ENCODE measurements at regions not wholly inside any gene's neighbourhood (a gene's known extent, or its start where the extent isn't known, plus 50 kb on each side); places are given as distances from the start of the nearest gene placed in this dataset.

- in situ Hi-C loops (cut with MboI; ENCODE audit: low pct_unique_long_range_greater_than_20kb in 2 of 9, low sequenced_read_pairs in 9 of 9, unreplicated experiment in 9 of 9) = no loop called here
- H3K4me3 ChIP-seq = no peak overlapping the region
- peak overlapping the region in 1 of 2 donors; percentile 42 for H3K27ac ChIP-seq
- H3K4me1 ChIP-seq (replicated peaks in 1 of 2) = peaks cover 30 to 48% of the 10 kb centered on the region in 2 donors
- 5 to 77% (median 23%) methylated on average over 1 to 4 of the region's 6 CpGs; no CpG with 5 or more reads in 2 of the 10 experiments for whole genome bisulfite sequencing, 10 experiments
- ATAC-seq (replicated peaks in 6 of 8) = peak; percentile 18 to 75 (median 55)
Measured at GRCh38 chr9:79300068-79300467, 271.7 kb upstream of the TLE4 start.

GRCh38 chr9:79301085-79301484 lies 270.7 kb upstream of the TLE4 start:
- no peak overlapping the region for H3K27ac ChIP-seq
- in situ Hi-C loops (cut with MboI; ENCODE audit: low pct_unique_long_range_greater_than_20kb in 2 of 9, low sequenced_read_pairs in 9 of 9, unreplicated experiment in 9 of 9) = no loop called here
- peaks cover 30 to 46% of the 10 kb centered on the region in 2 donors for H3K4me1 ChIP-seq (replicated peaks in 1 of 2)
- WGBS, 10 experiments = 0 to 50% (median 3%) methylated on average over 1 to 2 of the region's 2 CpGs
- ATAC-seq (replicated peaks in 6 of 8) = peak in 5 of 8 experiments; percentile 65 to 74 (median 67)
- H3K4me3 ChIP-seq = no peak overlapping the region

GRCh38 chr9:79301551-79302391 lies 270.0 kb upstream of the TLE4 start:
- H3K4me3 ChIP-seq = no peak overlapping the region

GRCh38 chr9:79302569-79302968 lies 269.2 kb upstream of the TLE4 start:
- in situ Hi-C loops (cut with MboI; ENCODE audit: low pct_unique_long_range_greater_than_20kb in 2 of 9, low sequenced_read_pairs in 9 of 9, unreplicated experiment in 9 of 9) = no loop called here
- H3K4me3 ChIP-seq = no peak overlapping the region
- WGBS, 10 experiments = 29 to 95% (median 85%) methylated on average over 1 to 4 of the region's 4 CpGs

More at GRCh38 chr9:79301551-79302391, 270.0 kb upstream of the TLE4 start:
- in situ Hi-C loops (cut with MboI; ENCODE audit: low pct_unique_long_range_greater_than_20kb in 2 of 9, low sequenced_read_pairs in 9 of 9, unreplicated experiment in 9 of 9) = no loop called here
- peaks cover 30 to 46% of the 10 kb centered on the region in 2 donors for H3K4me1 ChIP-seq (replicated peaks in 1 of 2)
- 30 to 72% (median 42%) methylated on average over 2 to 7 of the region's 8 CpGs for WGBS, 10 experiments
- ATAC-seq (replicated peaks in 6 of 8) = peak in 6 of 8 experiments; percentile 71 to 88 (median 80)
- no peak overlapping the region for H3K27ac ChIP-seq

GRCh38 chr9:79308012-79308411 lies 263.8 kb upstream of the TLE4 start:
- no peak overlapping the region for H3K4me3 ChIP-seq
- peaks cover 4 to 9% of the 10 kb centered on the region in 2 donors for H3K4me1 ChIP-seq (replicated peaks in 1 of 2)
- in situ Hi-C loops (cut with MboI; ENCODE audit: low pct_unique_long_range_greater_than_20kb in 2 of 9, low sequenced_read_pairs in 9 of 9, unreplicated experiment in 9 of 9) = no loop called here
- ATAC-seq (replicated peaks in 6 of 8) = no peak
- WGBS, 10 experiments = 0 to 100% (median 90%) methylated on average over 1 to 5 of the region's 6 CpGs; no CpG with 5 or more reads in 5 of the 10 experiments
- no peak overlapping the region for H3K27ac ChIP-seq

More at GRCh38 chr9:79302569-79302968, 269.2 kb upstream of the TLE4 start:
- no peak for ATAC-seq (replicated peaks in 6 of 8)
- Histone ChIP-seq H3K4me1 (replicated peaks in 1 of 2) (peaks cover 30 to 46% of the 10 kb centered on the region in 2 donors), H3K27ac (no peak overlapping the region)

- no peak for ATAC-seq (replicated peaks in 6 of 8)
- no peaks in the 10 kb centered on the region for H3K4me1 ChIP-seq (replicated peaks in 1 of 2)
- no peak overlapping the region for H3K27ac ChIP-seq
- in situ Hi-C loops (cut with MboI; ENCODE audit: low pct_unique_long_range_greater_than_20kb in 2 of 9, low sequenced_read_pairs in 9 of 9, unreplicated experiment in 9 of 9) = no loop called here
- WGBS, 10 experiments = 60 to 88% (median 60%) methylated on average over 1 to 9 of the region's 13 CpGs; no CpG with 5 or more reads in 5 of the 10 experiments
- no peak overlapping the region for H3K4me3 ChIP-seq
Measured at GRCh38 chr9:79312686-79313421, 258.9 kb upstream of the TLE4 start.

GRCh38 chr9:79325501-79325900 lies 246.3 kb upstream of the TLE4 start:
- WGBS, 10 experiments = 10 to 100% (median 76%) methylated on average over 2 to 3 of the region's 3 CpGs; no CpG with 5 or more reads in 2 of the 10 experiments
- no peak for ATAC-seq (replicated peaks in 6 of 8)
- no peaks in the 10 kb centered on the region for H3K4me1 ChIP-seq (replicated peaks in 1 of 2)
- H3K4me3 ChIP-seq = no peak overlapping the region
- H3K27ac ChIP-seq = no peak overlapping the region
- in situ Hi-C loops (cut with MboI; ENCODE audit: low pct_unique_long_range_greater_than_20kb in 2 of 9, low sequenced_read_pairs in 9 of 9, unreplicated experiment in 9 of 9) = no loop called here

GRCh38 chr9:79329861-79330260 lies 241.9 kb upstream of the TLE4 start:
- Histone ChIP-seq H3K4me1 (replicated peaks in 1 of 2) (peaks cover 0 to 2% of the 10 kb centered on the region in 2 donors), H3K27ac (no peak overlapping the region), H3K4me3 (no peak overlapping the region)
- in situ Hi-C loops (cut with MboI; ENCODE audit: low pct_unique_long_range_greater_than_20kb in 2 of 9, low sequenced_read_pairs in 9 of 9, unreplicated experiment in 9 of 9) = no loop called here
- WGBS, 10 experiments = 0 to 100% (median 89%) methylated on average over 1 of the region's 1 CpG; no CpG with 5 or more reads in 3 of the 10 experiments
- ATAC-seq (replicated peaks in 6 of 8) = no peak

- no peak overlapping the region for H3K4me3 ChIP-seq
- in situ Hi-C loops (cut with MboI; ENCODE audit: low pct_unique_long_range_greater_than_20kb in 2 of 9, low sequenced_read_pairs in 9 of 9, unreplicated experiment in 9 of 9) = no loop called here
- 0 to 85% (median 70%) methylated on average over 1 to 5 of the region's 6 CpGs; no CpG with 5 or more reads in 4 of the 10 experiments for WGBS, 10 experiments
- peak in 4 of 8 experiments; percentile 26 to 42 (median 41) for ATAC-seq (replicated peaks in 6 of 8)
- peaks cover 0 to 2% of the 10 kb centered on the region in 2 donors for H3K4me1 ChIP-seq (replicated peaks in 1 of 2)
- no peak overlapping the region for H3K27ac ChIP-seq
Measured at GRCh38 chr9:79334001-79334400, 237.8 kb upstream of the TLE4 start.

GRCh38 chr9:79334711-79335110 lies 237.1 kb upstream of the TLE4 start:
- no peak for ATAC-seq (replicated peaks in 6 of 8)
- H3K4me1 ChIP-seq (replicated peaks in 1 of 2) = peaks cover 0 to 2% of the 10 kb centered on the region in 2 donors
- in situ Hi-C loops (cut with MboI; ENCODE audit: low pct_unique_long_range_greater_than_20kb in 2 of 9, low sequenced_read_pairs in 9 of 9, unreplicated experiment in 9 of 9) = no loop called here
- H3K27ac ChIP-seq = no peak overlapping the region
- 0 to 100% (median 79%) methylated on average over 1 of the region's 1 CpG; no CpG with 5 or more reads in 2 of the 10 experiments for WGBS, 10 experiments
- H3K4me3 ChIP-seq = no peak overlapping the region

GRCh38 chr9:79335987-79336386 lies 235.8 kb upstream of the TLE4 start:
- Histone ChIP-seq H3K27ac (no peak overlapping the region), H3K4me3 (no peak overlapping the region), H3K4me1 (replicated peaks in 1 of 2) (peaks cover 0 to 2% of the 10 kb centered on the region in 2 donors)
- in situ Hi-C loops (cut with MboI; ENCODE audit: low pct_unique_long_range_greater_than_20kb in 2 of 9, low sequenced_read_pairs in 9 of 9, unreplicated experiment in 9 of 9) = no loop called here
- ATAC-seq (replicated peaks in 6 of 8) = no peak
- no CpG with 5 or more reads among the region's 1 CpG for WGBS, 10 experiments

GRCh38 chr9:79341561-79341960 lies 230.2 kb upstream of the TLE4 start:
- Histone ChIP-seq H3K27ac (no peak overlapping the region), H3K4me3 (no peak overlapping the region), H3K4me1 (replicated peaks in 1 of 2) (no peaks in the 10 kb centered on the region)
- in situ Hi-C loops (cut with MboI; ENCODE audit: low pct_unique_long_range_greater_than_20kb in 2 of 9, low sequenced_read_pairs in 9 of 9, unreplicated experiment in 9 of 9) = no loop called here
- ATAC-seq (replicated peaks in 6 of 8) = no peak
- 24 to 100% (median 88%) methylated on average over 2 to 6 of the region's 6 CpGs; no CpG with 5 or more reads in 1 of the 10 experiments for WGBS, 10 experiments

- H3K4me1 ChIP-seq (replicated peaks in 1 of 2) = no peaks in the 10 kb centered on the region
- 6 to 100% (median 42%) methylated on average over 1 to 3 of the region's 3 CpGs for WGBS, 10 experiments
- no peak overlapping the region for H3K4me3 ChIP-seq
- in situ Hi-C loops (cut with MboI; ENCODE audit: low pct_unique_long_range_greater_than_20kb in 2 of 9, low sequenced_read_pairs in 9 of 9, unreplicated experiment in 9 of 9) = no loop called here
- H3K27ac ChIP-seq = no peak overlapping the region
- peak in 2 of 8 experiments; percentile 56 to 70 for ATAC-seq (replicated peaks in 6 of 8)
Measured at GRCh38 chr9:79346350-79347020, 225.3 kb upstream of the TLE4 start.
